ENCODE measurements at regions not wholly inside any gene's neighbourhood (a gene's known extent, or its start where the extent isn't known, plus 50 kb on each side); places are given as distances from the start of the nearest gene placed in this dataset.

DNA sequence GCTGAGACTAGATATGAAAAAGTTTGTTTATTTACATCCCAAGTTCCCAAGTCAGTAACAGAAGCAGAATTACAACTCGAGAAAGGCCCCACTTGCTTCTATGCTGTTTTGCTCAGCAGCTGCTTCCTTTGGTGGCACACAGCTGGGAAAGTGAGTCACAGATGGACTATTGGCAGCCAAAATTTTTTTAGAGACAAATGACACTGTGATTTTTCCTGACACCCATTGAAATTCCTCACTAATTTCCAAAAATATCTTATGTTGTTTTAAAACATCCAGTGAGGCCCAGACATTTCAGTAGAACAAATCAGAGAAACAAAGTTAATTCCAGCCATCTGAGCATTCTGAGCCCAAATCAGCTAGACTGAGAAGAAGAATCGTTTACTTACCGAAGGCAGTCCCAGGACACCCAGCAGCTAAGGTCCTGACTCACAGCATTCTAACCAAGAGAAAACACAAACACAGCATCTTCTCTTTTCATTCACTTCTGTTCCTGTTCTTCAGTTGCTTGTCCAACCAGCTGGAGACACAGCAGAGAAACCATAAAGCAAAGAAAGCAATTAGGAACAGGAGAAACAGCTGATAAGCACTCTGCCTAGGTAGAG, 188.3 kb downstream of the DAD1 start:
- Histone ChIP-seq H3K9me3 (ENCODE audit: control insufficient read depth, insufficient read depth, low read length) (no peaks in the 10 kb centered on the region), H3K4me1 (ENCODE audit: control insufficient read depth, low read length) (no peaks in the 10 kb centered on the region), H3K36me3 (ENCODE audit: control insufficient read depth, low read length) (no peaks in the 10 kb centered on the region), H3K79me2 (ENCODE audit: control insufficient read depth, low read length) (no peaks in the 10 kb centered on the region), H3K27ac (ENCODE audit: low read depth, low read length) (no peak overlapping the region), H3K9me2 (replicated peaks; ENCODE audit: control insufficient read depth, low read length) (no peaks in the 10 kb centered on the region), H4K20me1 (ENCODE audit: control insufficient read depth, insufficient read depth, low read depth, low read length) (no peaks in the 10 kb centered on the region), H3K4me2 (ENCODE audit: low read length) (no peak overlapping the region), H3F3A (ENCODE audit: control insufficient read depth, insufficient read depth) (no peaks in the 10 kb centered on the region), H3K27me3 (ENCODE audit: control insufficient read depth, low read length) (no peaks in the 10 kb centered on the region), H3K4me3 (ENCODE audit: low read length) (no peak overlapping the region)
- TF ChIP-seq EZH2phosphoT487 (IDR thresholded peaks at IDR 0.05; ENCODE audit: borderline replicate concordance, low read length): no peak
- TF ChIP-seq, protein P1, sequence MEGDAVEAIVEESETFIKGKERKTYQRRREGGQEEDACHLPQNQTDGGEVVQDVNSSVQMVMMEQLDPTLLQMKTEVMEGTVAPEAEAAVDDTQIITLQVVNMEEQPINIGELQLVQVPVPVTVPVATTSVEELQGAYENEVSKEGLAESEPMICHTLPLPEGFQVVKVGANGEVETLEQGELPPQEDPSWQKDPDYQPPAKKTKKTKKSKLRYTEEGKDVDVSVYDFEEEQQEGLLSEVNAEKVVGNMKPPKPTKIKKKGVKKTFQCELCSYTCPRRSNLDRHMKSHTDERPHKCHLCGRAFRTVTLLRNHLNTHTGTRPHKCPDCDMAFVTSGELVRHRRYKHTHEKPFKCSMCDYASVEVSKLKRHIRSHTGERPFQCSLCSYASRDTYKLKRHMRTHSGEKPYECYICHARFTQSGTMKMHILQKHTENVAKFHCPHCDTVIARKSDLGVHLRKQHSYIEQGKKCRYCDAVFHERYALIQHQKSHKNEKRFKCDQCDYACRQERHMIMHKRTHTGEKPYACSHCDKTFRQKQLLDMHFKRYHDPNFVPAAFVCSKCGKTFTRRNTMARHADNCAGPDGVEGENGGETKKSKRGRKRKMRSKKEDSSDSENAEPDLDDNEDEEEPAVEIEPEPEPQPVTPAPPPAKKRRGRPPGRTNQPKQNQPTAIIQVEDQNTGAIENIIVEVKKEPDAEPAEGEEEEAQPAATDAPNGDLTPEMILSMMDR (IDR thresholded peaks at IDR 0.05; ENCODE audit: low read depth, low read length, poor library complexity, severe bottlenecking): no peak

DNA sequence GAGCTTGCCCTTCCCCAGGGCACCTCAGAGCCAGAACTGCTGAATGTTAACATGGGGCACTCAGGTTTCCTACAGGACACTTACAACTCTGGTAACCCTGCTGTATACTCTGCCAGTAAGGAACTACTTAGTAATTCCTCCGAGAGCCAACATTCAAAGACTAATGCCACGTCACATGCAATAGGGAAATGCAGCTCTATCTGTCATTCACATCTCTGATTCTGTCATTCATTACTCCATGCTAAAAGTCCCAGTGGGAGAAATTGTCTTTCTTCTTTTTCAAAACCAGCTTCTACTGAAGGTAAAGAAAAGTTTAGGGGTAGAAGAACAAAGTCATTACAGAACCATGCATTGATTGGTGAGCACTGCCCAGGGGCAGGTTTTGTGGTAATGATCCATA, 189.2 kb downstream of the DAD1 start:
- Histone ChIP-seq H3K79me2 (ENCODE audit: control insufficient read depth, low read length) (no peaks in the 10 kb centered on the region), H3K27me3 (ENCODE audit: control insufficient read depth, low read length) (no peaks in the 10 kb centered on the region), H3F3A (ENCODE audit: control insufficient read depth, insufficient read depth) (no peaks in the 10 kb centered on the region), H3K9me2 (replicated peaks; ENCODE audit: control insufficient read depth, low read length) (no peaks in the 10 kb centered on the region), H3K36me3 (ENCODE audit: control insufficient read depth, low read length) (no peaks in the 10 kb centered on the region), H3K4me2 (ENCODE audit: low read length) (no peak overlapping the region), H3K27ac (ENCODE audit: low read depth, low read length) (no peak overlapping the region), H3K4me3 (ENCODE audit: low read length) (no peak overlapping the region), H3K4me1 (ENCODE audit: control insufficient read depth, low read length) (no peaks in the 10 kb centered on the region), H4K20me1 (ENCODE audit: control insufficient read depth, insufficient read depth, low read depth, low read length) (no peaks in the 10 kb centered on the region), H3K9me3 (ENCODE audit: control insufficient read depth, insufficient read depth, low read length) (no peaks in the 10 kb centered on the region)
- TF ChIP-seq EZH2phosphoT487 (IDR thresholded peaks at IDR 0.05; ENCODE audit: borderline replicate concordance, low read length): no peak
- TF ChIP-seq, protein P1 (IDR thresholded peaks at IDR 0.05; ENCODE audit: low read depth, low read length, poor library complexity, severe bottlenecking): no peak

DNA sequence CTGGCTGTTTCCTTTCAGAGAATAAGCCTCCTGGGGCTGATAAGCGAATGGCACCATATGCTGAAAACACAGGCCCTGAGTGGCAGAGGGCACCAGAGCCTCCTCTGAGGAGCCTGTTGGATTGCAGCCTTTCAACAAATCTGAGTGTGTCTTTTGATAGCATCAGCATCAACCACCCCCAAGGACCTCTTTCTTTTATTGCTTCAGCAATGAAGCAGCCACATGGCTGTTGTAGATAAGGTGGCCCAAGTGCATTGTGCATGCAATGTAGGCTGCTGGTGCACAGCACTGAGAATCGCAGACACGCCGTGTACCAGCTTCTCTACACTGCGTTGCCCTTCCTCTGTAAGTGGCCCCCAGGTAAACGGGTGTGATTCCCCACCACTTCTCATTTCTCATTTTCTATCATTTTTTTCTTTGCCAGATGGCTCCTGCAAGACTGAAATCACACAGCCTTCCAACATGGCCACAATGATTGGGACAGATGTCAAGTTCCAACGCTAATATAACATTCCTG, 191.7 kb downstream of the DAD1 start:
- Histone ChIP-seq H3K36me3 (ENCODE audit: control insufficient read depth, low read length) (no peaks in the 10 kb centered on the region), H3K27ac (ENCODE audit: low read depth, low read length) (no peak overlapping the region), H3K4me3 (ENCODE audit: low read length) (no peak overlapping the region), H3K79me2 (ENCODE audit: control insufficient read depth, low read length) (no peaks in the 10 kb centered on the region), H3K4me1 (ENCODE audit: control insufficient read depth, low read length) (peaks cover 21% of the 10 kb centered on the region), H3K4me2 (ENCODE audit: low read length) (no peak overlapping the region), H4K20me1 (ENCODE audit: control insufficient read depth, insufficient read depth, low read depth, low read length) (no peaks in the 10 kb centered on the region), H3F3A (ENCODE audit: control insufficient read depth, insufficient read depth) (no peaks in the 10 kb centered on the region), H3K27me3 (ENCODE audit: control insufficient read depth, low read length) (no peaks in the 10 kb centered on the region), H3K9me3 (ENCODE audit: control insufficient read depth, insufficient read depth, low read length) (no peaks in the 10 kb centered on the region), H3K9me2 (replicated peaks; ENCODE audit: control insufficient read depth, low read length) (no peaks in the 10 kb centered on the region)
- TF ChIP-seq EZH2phosphoT487 (IDR thresholded peaks at IDR 0.05; ENCODE audit: borderline replicate concordance, low read length): no peak
- TF ChIP-seq, protein P1 (IDR thresholded peaks at IDR 0.05; ENCODE audit: low read depth, low read length, poor library complexity, severe bottlenecking): no peak

All from DOHH2 (cell line).